Stimulated activated CD4-positive, alpha-beta T cell treated with anti-CD3 and anti-CD28 coated beads, Interleukin-12 subunit alpha, Interleukin-12 subunit beta, amount 100 ng/mL, for 48 hours (primary cell): ENCODE measurements at regions not wholly inside any gene's neighbourhood (a gene's known extent, or its start where the extent isn't known, plus 50 kb on each side); places are given as distances from the start of the nearest gene placed in this dataset.

Experiments
- DNase-seq, 3 donors: peaks; one replicate each; pipeline ENCODE4 v3.0.0-alpha.2; 2020; ENCODE audit warnings: low read depth in 2 of 3, low spot score in 1 of 3

GRCh38 chr2:23096906-23097602 lies 287.9 kb upstream of the KLHL29 start:
- DNase-seq = no peak

GRCh38 chr2:23100406-23100805 lies 284.6 kb upstream of the KLHL29 start:
- no peak for DNase-seq

GRCh38 chr2:23106242-23106785 lies 278.7 kb upstream of the KLHL29 start:
- no peak for DNase-seq

DNA sequence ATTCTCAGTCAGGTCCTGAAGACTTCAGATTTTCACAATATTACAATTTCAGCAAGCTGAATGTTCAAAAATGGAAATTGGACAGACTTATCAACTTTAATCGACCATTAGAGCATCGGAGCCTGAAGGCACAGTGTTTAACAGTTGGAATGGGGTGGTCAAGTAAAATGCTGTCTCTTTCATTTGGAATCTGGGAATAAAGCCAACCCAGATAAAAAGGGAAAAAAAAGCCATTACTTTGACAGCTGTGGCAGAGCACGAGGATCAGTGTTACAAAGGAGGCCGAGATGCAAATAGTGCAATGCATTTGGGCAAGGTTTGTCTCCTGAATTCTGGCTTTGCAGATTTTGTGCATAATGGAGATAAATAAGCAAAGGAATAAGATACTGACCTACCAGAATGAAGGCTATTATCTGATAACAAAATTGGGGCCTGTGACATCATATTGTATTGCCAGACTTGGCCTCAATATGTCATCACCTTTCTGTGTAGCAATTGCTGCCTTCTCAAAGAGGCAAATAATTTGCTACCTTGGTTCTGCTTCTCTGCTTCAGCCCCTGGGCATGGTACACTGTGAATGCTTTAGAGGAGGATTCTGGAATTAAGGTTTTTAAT lies 277.5 kb upstream of the KLHL29 start:
- no peak for DNase-seq

GRCh38 chr2:23111263-23111662 lies 273.7 kb upstream of the KLHL29 start:
- no peak for DNase-seq

- no peak for DNase-seq
Measured at GRCh38 chr2:23112517-23112916, 272.5 kb upstream of the KLHL29 start.

DNA sequence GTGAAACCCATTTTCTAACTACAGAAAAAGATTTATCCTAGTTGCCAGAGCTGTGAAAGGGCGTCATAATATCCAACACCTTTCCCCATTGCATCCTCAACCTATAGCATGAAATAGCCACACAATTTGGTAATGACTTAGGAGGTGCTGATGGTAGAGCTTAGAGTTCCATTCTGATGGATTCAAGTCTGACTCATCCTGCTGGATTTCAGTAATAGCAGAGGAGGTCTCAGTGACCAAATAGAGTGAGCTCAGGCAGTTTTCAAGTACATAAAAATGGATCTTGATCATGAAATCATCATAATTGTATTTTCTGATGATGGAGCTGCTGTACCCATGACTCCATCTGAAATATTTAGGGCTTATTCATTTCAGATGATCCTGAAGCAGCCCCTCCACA lies 270.7 kb upstream of the KLHL29 start:
- DNase-seq = no peak

DNA sequence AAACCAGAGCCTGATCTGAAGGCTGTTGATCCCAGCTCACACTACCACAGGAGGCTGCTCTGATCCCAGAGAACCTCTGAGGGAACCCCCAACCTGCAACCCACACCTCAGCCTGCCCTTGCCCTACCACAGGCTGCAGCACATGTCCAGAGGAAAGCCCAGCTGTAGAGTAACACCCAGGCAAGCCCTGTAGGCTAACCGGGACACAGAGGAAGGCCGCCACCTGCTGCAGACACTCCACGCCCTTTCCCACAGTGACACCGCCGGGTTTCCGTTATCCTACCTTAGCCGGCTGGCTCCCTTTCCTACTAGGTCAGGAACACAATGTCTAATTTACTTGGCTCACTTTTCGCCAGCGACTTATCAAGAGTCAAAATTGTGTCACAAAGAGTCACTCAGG lies 266.7 kb upstream of the KLHL29 start:
- no peak for DNase-seq

GRCh38 chr2:23118894-23119293 lies 266.1 kb upstream of the KLHL29 start:
- no peak for DNase-seq

GRCh38 chr2:23120161-23120560 lies 264.8 kb upstream of the KLHL29 start:
- no peak for DNase-seq

- DNase-seq = no peak
Measured at GRCh38 chr2:23121968-23122648, 262.9 kb upstream of the KLHL29 start.

GRCh38 chr2:23122681-23123215 lies 262.2 kb upstream of the KLHL29 start:
- no peak for DNase-seq

- no peak for DNase-seq
Measured at GRCh38 chr2:23123686-23124085, 261.3 kb upstream of the KLHL29 start.

- DNase-seq = no peak
Measured at GRCh38 chr2:23124214-23124750, 260.7 kb upstream of the KLHL29 start.

DNA sequence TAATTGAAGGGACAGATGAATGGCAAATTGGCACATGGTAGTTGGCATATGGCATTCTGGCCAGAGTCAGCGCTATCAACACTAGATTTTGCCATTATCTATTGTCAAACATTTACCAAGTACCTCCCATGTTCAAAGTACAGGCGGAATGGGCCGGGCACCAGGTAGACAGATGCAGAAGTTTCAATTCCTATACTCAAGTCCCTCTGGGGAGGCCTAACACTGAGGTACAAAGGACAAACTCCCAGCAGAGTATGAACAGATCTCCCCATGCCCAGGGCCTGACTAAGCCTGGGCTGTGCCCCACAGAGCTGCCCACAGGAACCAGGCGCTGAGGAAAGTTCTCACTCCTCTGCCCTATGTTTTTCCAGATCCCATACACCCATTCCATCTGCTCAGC lies 257.5 kb upstream of the KLHL29 start:
- no peak for DNase-seq

DNA sequence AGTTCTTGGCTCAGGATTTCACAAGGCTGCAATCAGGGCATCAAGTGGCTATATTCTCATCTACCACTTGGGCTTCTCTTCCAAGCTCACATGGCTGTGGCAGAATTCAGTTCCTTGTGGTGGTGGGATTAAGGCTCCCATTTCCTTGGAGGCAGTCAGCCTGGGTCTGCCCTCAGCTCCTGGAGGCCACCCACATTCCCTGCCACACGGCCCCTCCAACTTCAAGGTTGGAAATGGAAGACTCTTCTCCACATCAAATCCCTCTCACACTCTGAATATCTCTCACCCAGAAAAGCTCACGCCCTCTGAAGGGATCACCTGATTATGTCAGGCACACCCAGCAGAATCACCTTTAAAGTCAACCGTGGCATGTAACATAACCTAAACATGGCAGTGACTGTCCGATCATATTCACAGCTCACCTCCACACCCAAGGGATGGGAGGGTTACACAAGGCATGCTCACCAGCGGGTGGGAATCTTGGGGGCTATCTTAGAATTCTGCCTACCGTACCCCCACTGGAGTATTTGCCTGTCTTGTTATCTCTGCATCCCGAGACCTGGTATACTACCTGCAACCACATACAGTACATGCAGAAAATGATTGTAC lies 256.2 kb upstream of the KLHL29 start:
- no peak for DNase-seq

- DNase-seq = no peak
Measured at GRCh38 chr2:23131066-23131575, 253.9 kb upstream of the KLHL29 start.

DNA sequence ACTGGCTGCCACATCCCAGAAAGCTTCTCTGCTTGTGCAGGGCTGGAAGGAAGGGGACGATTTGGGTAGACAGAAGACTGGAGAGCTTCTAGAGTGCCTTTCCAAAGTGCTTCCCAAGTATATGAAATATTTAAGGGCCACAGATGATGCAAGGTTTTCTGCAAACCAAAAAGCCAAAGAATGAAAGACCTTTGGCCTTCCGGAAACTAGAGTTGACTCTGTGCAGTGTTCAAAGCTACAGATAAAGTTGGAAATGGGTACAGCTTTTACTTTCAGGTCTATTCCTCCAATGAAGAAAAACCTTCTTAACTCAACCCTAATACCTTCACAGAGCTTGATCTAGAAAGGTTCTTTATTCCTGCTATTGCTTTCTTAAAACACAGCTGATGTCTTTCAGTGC lies 253.0 kb upstream of the KLHL29 start:
- DNase-seq = no peak

DNA sequence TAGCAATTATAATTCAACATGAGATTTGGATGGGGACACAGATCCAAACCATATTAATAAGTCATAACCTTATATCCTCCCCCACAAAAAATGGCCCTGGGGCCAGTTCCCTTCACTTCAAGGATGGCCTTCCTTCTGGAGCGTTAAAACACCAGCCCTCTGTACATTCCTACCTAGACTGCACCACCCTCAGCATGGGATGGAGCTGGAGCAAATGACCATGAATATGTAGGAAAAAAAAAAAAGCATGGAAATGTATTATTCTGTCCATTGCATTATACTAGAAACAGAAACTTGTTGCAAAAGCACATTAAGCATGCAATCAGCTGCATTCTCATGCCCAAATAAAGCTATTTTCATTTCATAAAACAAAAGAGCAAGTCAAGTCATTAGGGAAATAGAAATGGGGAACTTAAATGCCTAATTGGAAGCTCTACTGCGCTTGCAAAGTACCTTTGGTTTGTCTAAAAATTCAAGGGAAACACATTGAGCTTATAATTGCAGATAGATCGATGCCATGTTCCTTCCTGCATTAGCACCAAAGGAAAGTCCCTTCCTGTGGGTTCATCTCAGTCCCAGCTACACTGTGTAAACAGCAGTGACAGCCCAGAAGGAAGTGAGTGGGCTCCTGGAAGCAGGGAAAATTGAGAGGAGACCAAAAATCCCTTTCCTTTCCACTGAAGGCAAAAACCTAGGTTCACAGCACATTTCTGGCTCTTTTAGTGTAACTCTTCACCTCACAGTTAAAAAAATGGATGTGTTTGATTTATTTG lies 252.0 kb upstream of the KLHL29 start:
- no peak for DNase-seq

- DNase-seq = no peak
Measured at GRCh38 chr2:23134726-23135125, 250.3 kb upstream of the KLHL29 start.
